ENCODE measurements at regions not wholly inside any gene's neighbourhood (a gene's known extent, or its start where the extent isn't known, plus 50 kb on each side); places are given as distances from the start of the nearest gene placed in this dataset.

GRCh38 chr16:16890964-16891363 is 512.0 kb downstream of the NPIPA7 start:
- TF ChIP-seq CTCF (IDR thresholded peaks at IDR 0.05; ENCODE audit: insufficient read depth, low read depth, low read length, missing control alignments): no peak
- no peak overlapping the region for H3K4me3 ChIP-seq (ENCODE audit: low read depth, low read length)
- peak; percentile 10 for DNase-seq (ENCODE audit: low read depth)

GRCh38 chr16:16904601-16905000 is 525.7 kb downstream of the NPIPA7 start:
- H3K4me3 ChIP-seq (ENCODE audit: low read depth, low read length): no peak overlapping the region
- no peak for TF ChIP-seq CTCF (IDR thresholded peaks at IDR 0.05; ENCODE audit: insufficient read depth, low read depth, low read length, missing control alignments)
- DNase-seq (ENCODE audit: low read depth): no peak

GRCh38 chr16:16905850-16906249 is 526.9 kb downstream of the NPIPA7 start:
- no peak for DNase-seq (ENCODE audit: low read depth)
- TF ChIP-seq CTCF (IDR thresholded peaks at IDR 0.05; ENCODE audit: insufficient read depth, low read depth, low read length, missing control alignments): no peak
- H3K4me3 ChIP-seq (ENCODE audit: low read depth, low read length): no peak overlapping the region

- DNase-seq (ENCODE audit: low read depth): no peak
- TF ChIP-seq CTCF (IDR thresholded peaks at IDR 0.05; ENCODE audit: insufficient read depth, low read depth, low read length, missing control alignments): no peak
These were observed 528.1 kb downstream of the NPIPA7 start for GRCh38 chr16:16907089-16907488.

GRCh38 chr16:16908077-16908476 is 529.1 kb downstream of the NPIPA7 start:
- no peak for TF ChIP-seq CTCF (IDR thresholded peaks at IDR 0.05; ENCODE audit: insufficient read depth, low read depth, low read length, missing control alignments)
- DNase-seq (ENCODE audit: low read depth): no peak
- H3K4me3 ChIP-seq (ENCODE audit: low read depth, low read length): no peak overlapping the region

More at GRCh38 chr16:16907089-16907488, 528.1 kb downstream of the NPIPA7 start:
- H3K4me3 ChIP-seq (ENCODE audit: low read depth, low read length): no peak overlapping the region

- TF ChIP-seq CTCF (IDR thresholded peaks at IDR 0.05; ENCODE audit: insufficient read depth, low read depth, low read length, missing control alignments): no peak
- no peak overlapping the region for H3K4me3 ChIP-seq (ENCODE audit: low read depth, low read length)
- DNase-seq (ENCODE audit: low read depth): no peak
These were observed 530.2 kb downstream of the NPIPA7 start for GRCh38 chr16:16909126-16909525.

- no peak overlapping the region for H3K4me3 ChIP-seq (ENCODE audit: low read depth, low read length)
- DNase-seq (ENCODE audit: low read depth): no peak
- no peak for TF ChIP-seq CTCF (IDR thresholded peaks at IDR 0.05; ENCODE audit: insufficient read depth, low read depth, low read length, missing control alignments)
These were observed 531.7 kb downstream of the NPIPA7 start for GRCh38 chr16:16910666-16911065.

Data from GM12865 (cell line).